PC-3 (cell line): ENCODE measurements at regions not wholly inside any gene's neighbourhood (a gene's known extent, or its start where the extent isn't known, plus 50 kb on each side); places are given as distances from the start of the nearest gene placed in this dataset.

Source experiments
- CTCF ChIP-seq: fragments of 300-600 bp; sonication (generic); conservative IDR thresholded peaks from 2 replicates; pipeline ENCODE4 v1.5.1; 2017; ENCODE audit warnings: antibody characterized with exemption, low read depth, mild to moderate bottlenecking, low read length
- EZH2phosphoT487 ChIP-seq: fragments of 300-600 bp; sonication (generic); IDR thresholded peaks from 2 replicates; pipeline ENCODE4 v1.6.1; 2018; ENCODE audit warnings: mild to moderate bottlenecking, antibody characterized with exemption, low read length, borderline replicate concordance

GRCh38 chr6:99743647-99744046, 137.0 kb downstream of the PRDM13 start:
- TF ChIP-seq CTCF (no peak), EZH2phosphoT487 (no peak)
